Liver (tissue), 8 donors: ENCODE measurements at regions not wholly inside any gene's neighbourhood (a gene's known extent, or its start where the extent isn't known, plus 50 kb on each side); places are given as distances from the start of the nearest gene placed in this dataset.

Source experiments
- DNase-seq: peaks from one replicate; pipeline ENCODE4 v3.0.0-alpha.2; 2017; ENCODE audit warnings: low spot score
- H3K27ac ChIP-seq, 2 donors: one replicate each; pipeline ENCODE4 v1.7.0; 2013; ENCODE audit warnings: inconsistent platforms in 2 of 2, low read length in 2 of 2, control low read depth in 1 of 2, low read depth in 1 of 2, mild to moderate bottlenecking in 1 of 2
- H3K27me3 ChIP-seq, 4 donors: one replicate each; pipeline versions ENCODE4 v1.6.1 to v1.7.0; 2013; ENCODE audit warnings: low read length in 3 of 4, inconsistent platforms in 1 of 4, mild to moderate bottlenecking in 1 of 4, moderate library complexity in 1 of 4; ENCODE audit not compliant: control insufficient read depth in 4 of 4, insufficient read depth in 4 of 4
- H3K36me3 ChIP-seq, 4 donors: one replicate each; pipeline versions ENCODE4 v1.6.1 to v1.7.0; 2013; ENCODE audit warnings: low read length in 3 of 4, mild to moderate bottlenecking in 3 of 4, low read depth in 1 of 4, moderate library complexity in 1 of 4; ENCODE audit not compliant: control insufficient read depth in 4 of 4, insufficient read depth in 3 of 4
- H3K4me1 ChIP-seq, 4 donors: one replicate each; pipeline versions ENCODE4 v1.6.1 to v1.7.0; 2013; ENCODE audit warnings: low read length in 3 of 4, mild to moderate bottlenecking in 3 of 4, moderate library complexity in 1 of 4; ENCODE audit not compliant: control insufficient read depth in 4 of 4, insufficient read depth in 4 of 4
- H3K4me3 ChIP-seq, 3 donors: one replicate each; pipeline versions ENCODE4 v1.6.1 to v1.7.0; 2013; ENCODE audit warnings: low read length in 3 of 3, control low read depth in 1 of 3, low read depth in 1 of 3, mild to moderate bottlenecking in 1 of 3
- H3K9ac ChIP-seq, 2 donors: one replicate each; pipeline ENCODE4 v1.7.0; 2013; ENCODE audit warnings: low read length in 2 of 2, mild to moderate bottlenecking in 2 of 2, moderate library complexity in 2 of 2, control low read depth in 1 of 2, low read depth in 1 of 2
- H3K9me3 ChIP-seq, 4 donors: one replicate each; pipeline versions ENCODE4 v1.6.1 to v1.7.0; 2013; ENCODE audit warnings: low read length in 3 of 4; ENCODE audit not compliant: control insufficient read depth in 4 of 4
- EGR1 ChIP-seq, 2 donors: IDR thresholded peaks; 2 replicates each; pipeline ENCODE4 v1.6.1; 2016 to 2018; ENCODE audit warnings: antibody characterized with exemption in 2 of 2, low read depth in 2 of 2
- FOXA1 ChIP-seq: IDR thresholded peaks from 2 replicates; pipeline ENCODE4 v1.6.1; 2016; ENCODE audit warnings: antibody characterized with exemption
- FOXA2 ChIP-seq: IDR thresholded peaks from 2 replicates; pipeline ENCODE4 v1.6.1; 2016; ENCODE audit warnings: antibody characterized with exemption
- GABPA ChIP-seq, 2 donors: IDR thresholded peaks in 1 of 2; conservative IDR thresholded peaks in 1 of 2; 2 replicates each; pipeline ENCODE4 v1.6.1; 2016; ENCODE audit warnings: antibody characterized with exemption in 2 of 2, mild to moderate bottlenecking in 1 of 2, moderate library complexity in 1 of 2
- HNF4G ChIP-seq: IDR thresholded peaks from 2 replicates; pipeline ENCODE4 v1.6.1; 2016; ENCODE audit warnings: antibody characterized with exemption
- JUND ChIP-seq, 2 donors: IDR thresholded peaks; 2 replicates each; pipeline ENCODE4 v1.6.1; 2016; ENCODE audit warnings: antibody characterized with exemption in 2 of 2
- MAX ChIP-seq: IDR thresholded peaks from 2 replicates; pipeline ENCODE4 v1.6.1; 2016; ENCODE audit warnings: antibody characterized with exemption
- NR2F2 ChIP-seq: IDR thresholded peaks from 2 replicates; pipeline ENCODE4 v1.6.1; 2016; ENCODE audit warnings: antibody characterized with exemption
- RAD21 ChIP-seq, 2 donors: IDR thresholded peaks; 2 replicates each; pipeline ENCODE4 v1.6.1; 2016; ENCODE audit warnings: antibody characterized with exemption in 2 of 2, mild to moderate bottlenecking in 2 of 2
- REST ChIP-seq: IDR thresholded peaks from 2 replicates; pipeline ENCODE4 v1.6.1; 2016; ENCODE audit warnings: antibody characterized with exemption, mild to moderate bottlenecking
- RXRA ChIP-seq, 2 donors: IDR thresholded peaks; 2 replicates each; pipeline ENCODE4 v1.6.1; 2017 to 2018; ENCODE audit warnings: antibody characterized with exemption in 2 of 2, mild to moderate bottlenecking in 1 of 2
- SP1 ChIP-seq: IDR thresholded peaks from 2 replicates; pipeline ENCODE4 v1.6.1; 2018; ENCODE audit warnings: antibody characterized with exemption, mild to moderate bottlenecking
- TAF1 ChIP-seq: conservative IDR thresholded peaks from 2 replicates; pipeline ENCODE4 v1.6.1; 2016; ENCODE audit warnings: antibody characterized with exemption, mild to moderate bottlenecking
- YY1 ChIP-seq: IDR thresholded peaks from 2 replicates; pipeline ENCODE4 v1.6.1; 2016; ENCODE audit warnings: antibody characterized with exemption, mild to moderate bottlenecking
- ZBTB33 ChIP-seq: IDR thresholded peaks from 2 replicates; pipeline ENCODE4 v1.6.1; 2016; ENCODE audit warnings: antibody characterized with exemption
- WGBS: extraction: QIAGEN DNeasy Blood & Tissue Kit; methylation state at CpG from one replicate; pipeline ENCODE4 v1.1.7; 2013; 5-methylcytosine and 5-hydroxymethylcytosine counted together
- TF ChIP-seq, protein P1 (sequence below): fragments of 150-350 bp; IDR thresholded peaks from 2 replicates; pipeline ENCODE4 v1.5.1; 2017; ENCODE audit warnings: improper control_type of control experiment, low read depth, low read length; ENCODE audit not compliant: missing input control
- TF ChIP-seq, protein P2 (sequence below): IDR thresholded peaks from 2 replicates; pipeline ENCODE4 v1.6.1; 2016; ENCODE audit warnings: antibody characterized with exemption
- donor health status: healthy.
- donor health status: healthy.
- donor health status: healthy.
- donor health status: healthy.
- donor health status: healthy.

DNA sequence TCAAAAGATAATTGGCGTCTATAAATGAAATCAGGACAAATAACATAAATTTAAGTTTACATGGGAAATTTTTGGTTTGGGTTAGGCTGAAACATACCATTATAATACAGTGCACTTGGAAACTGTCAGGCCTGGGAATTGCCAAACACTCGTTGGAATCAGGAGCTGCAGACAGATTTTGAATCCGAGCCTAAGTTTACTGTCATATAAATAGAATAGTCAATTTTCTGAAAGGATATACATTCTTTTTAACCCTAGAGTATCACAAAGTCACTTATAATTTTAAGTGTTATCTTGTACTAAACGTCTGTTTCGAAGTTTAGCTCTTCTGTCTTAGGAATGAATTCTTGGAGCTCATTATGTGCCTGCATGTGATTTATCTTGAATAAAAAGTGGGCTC is 234.1 kb downstream of the VEGFC start:
- H3K36me3 ChIP-seq, result no peaks in the 10 kb centered on the region
- H3K4me3 ChIP-seq, result no peak overlapping the region
- WGBS, result 69% methylated on average over 5 of the region's 5 CpGs
- no peak overlapping the region for H3K9ac ChIP-seq
- no peaks in the 10 kb centered on the region for H3K27me3 ChIP-seq
- TF ChIP-seq JUND (IDR thresholded peaks at IDR 0.05), result no peak
- TF ChIP-seq, protein P1, sequence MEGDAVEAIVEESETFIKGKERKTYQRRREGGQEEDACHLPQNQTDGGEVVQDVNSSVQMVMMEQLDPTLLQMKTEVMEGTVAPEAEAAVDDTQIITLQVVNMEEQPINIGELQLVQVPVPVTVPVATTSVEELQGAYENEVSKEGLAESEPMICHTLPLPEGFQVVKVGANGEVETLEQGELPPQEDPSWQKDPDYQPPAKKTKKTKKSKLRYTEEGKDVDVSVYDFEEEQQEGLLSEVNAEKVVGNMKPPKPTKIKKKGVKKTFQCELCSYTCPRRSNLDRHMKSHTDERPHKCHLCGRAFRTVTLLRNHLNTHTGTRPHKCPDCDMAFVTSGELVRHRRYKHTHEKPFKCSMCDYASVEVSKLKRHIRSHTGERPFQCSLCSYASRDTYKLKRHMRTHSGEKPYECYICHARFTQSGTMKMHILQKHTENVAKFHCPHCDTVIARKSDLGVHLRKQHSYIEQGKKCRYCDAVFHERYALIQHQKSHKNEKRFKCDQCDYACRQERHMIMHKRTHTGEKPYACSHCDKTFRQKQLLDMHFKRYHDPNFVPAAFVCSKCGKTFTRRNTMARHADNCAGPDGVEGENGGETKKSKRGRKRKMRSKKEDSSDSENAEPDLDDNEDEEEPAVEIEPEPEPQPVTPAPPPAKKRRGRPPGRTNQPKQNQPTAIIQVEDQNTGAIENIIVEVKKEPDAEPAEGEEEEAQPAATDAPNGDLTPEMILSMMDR, result no peak
- no peak for TF ChIP-seq REST
- no peak for TF ChIP-seq NR2F2
- TF ChIP-seq, protein P2, sequence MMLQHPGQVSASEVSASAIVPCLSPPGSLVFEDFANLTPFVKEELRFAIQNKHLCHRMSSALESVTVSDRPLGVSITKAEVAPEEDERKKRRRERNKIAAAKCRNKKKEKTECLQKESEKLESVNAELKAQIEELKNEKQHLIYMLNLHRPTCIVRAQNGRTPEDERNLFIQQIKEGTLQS, result no peak
- no peak for TF ChIP-seq HNF4G
- no peaks in the 10 kb centered on the region for H3K9me3 ChIP-seq
- DNase-seq, result no peak
- no peaks in the 10 kb centered on the region for H3K4me1 ChIP-seq
- H3K27ac ChIP-seq, result no peak overlapping the region

- H3K9me3 ChIP-seq, result no peaks in the 10 kb centered on the region
- WGBS, result 70% methylated on average over 4 of the region's 4 CpGs
- no peaks in the 10 kb centered on the region for H3K4me1 ChIP-seq
- no peaks in the 10 kb centered on the region for H3K36me3 ChIP-seq
- no peak overlapping the region for H3K4me3 ChIP-seq
- no peak for TF ChIP-seq YY1
- TF ChIP-seq, protein P1, result no peak
- no peak for TF ChIP-seq TAF1
- no peak for TF ChIP-seq RAD21 (IDR thresholded peaks at IDR 0.05)
- no peak for TF ChIP-seq FOXA1
- no peak for TF ChIP-seq SP1
- no peak for TF ChIP-seq EGR1 (IDR thresholded peaks at IDR 0.05; ENCODE audit: low read depth in 2 of 2)
- TF ChIP-seq RXRA (IDR thresholded peaks at IDR 0.05), result no peak
- no peak for TF ChIP-seq FOXA2
- no peak for TF ChIP-seq ZBTB33
- TF ChIP-seq MAX, result no peak
- TF ChIP-seq, protein P2, result no peak
- no peak for TF ChIP-seq JUND (IDR thresholded peaks at IDR 0.05)
- TF ChIP-seq NR2F2, result no peak
- TF ChIP-seq GABPA (IDR thresholded peaks at IDR 0.05 in 1 of 2, conservative IDR thresholded peaks at IDR 0.05 in 1 of 2), result no peak
- no peak overlapping the region for H3K9ac ChIP-seq
- DNase-seq, result no peak
- no peaks in the 10 kb centered on the region for H3K27me3 ChIP-seq
- no peak overlapping the region for H3K27ac ChIP-seq
These were observed 231.4 kb downstream of the VEGFC start for GRCh38 chr4:176561368-176561767.
